HG03342 (cell line): ENCODE measurements at regions not wholly inside any gene's neighbourhood (a gene's known extent, or its start where the extent isn't known, plus 50 kb on each side); places are given as distances from the start of the nearest gene placed in this dataset.
"Not testable (repeated sequence)": the region's sequence is repeated elsewhere in the genome, so short reads cannot be mapped to it uniquely, and the experiment has no call there.

Experiments
- ATAC-seq: cut with Tn5 transposase; IDR thresholded peaks from one replicate; pipeline ENCODE4 v1.9.1; 2021; ENCODE audit warnings: mild to moderate bottlenecking, moderate library complexity; ENCODE audit not compliant: unreplicated experiment

DNA sequence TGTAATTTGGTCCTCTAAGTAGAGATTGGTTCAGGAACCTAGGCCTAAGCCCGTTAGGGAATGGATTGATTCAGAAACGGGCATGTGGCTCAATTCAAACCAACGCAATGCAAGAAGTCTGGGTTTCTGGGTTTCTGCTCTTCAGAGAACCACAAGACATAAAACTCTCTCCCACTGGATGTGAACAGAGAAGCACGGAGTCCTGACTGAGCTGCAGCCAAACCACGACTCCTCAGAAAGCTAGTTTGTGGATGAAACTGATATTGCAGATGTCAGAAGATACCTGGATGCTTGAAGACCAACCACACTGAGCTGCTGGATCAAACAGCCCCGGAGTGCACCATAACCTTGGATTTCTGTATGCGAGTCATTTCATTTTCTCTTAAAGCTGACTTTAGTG lies 50.0 kb downstream of the SOD2 start:
- ATAC-seq: no peak

DNA sequence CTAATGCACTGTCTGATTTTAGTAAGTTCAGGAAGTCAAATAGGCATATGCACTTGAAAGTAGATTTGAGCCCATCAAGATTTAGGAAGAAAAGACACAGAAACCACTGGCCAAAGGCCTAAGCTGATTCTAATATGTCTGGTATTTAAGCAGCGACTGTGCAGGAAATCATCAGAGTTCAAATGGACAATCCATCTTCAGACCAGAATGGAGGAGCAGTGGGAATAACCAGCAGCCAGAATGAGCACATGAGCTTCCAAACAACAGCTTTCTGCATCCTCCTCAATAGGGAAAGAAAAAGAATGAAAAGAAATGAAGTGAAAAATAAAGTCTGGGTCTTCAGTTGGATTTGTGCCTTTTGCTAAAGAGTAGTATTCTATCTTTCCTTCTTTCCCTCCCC lies 50.6 kb downstream of the SOD2 start:
- no peak for ATAC-seq

DNA sequence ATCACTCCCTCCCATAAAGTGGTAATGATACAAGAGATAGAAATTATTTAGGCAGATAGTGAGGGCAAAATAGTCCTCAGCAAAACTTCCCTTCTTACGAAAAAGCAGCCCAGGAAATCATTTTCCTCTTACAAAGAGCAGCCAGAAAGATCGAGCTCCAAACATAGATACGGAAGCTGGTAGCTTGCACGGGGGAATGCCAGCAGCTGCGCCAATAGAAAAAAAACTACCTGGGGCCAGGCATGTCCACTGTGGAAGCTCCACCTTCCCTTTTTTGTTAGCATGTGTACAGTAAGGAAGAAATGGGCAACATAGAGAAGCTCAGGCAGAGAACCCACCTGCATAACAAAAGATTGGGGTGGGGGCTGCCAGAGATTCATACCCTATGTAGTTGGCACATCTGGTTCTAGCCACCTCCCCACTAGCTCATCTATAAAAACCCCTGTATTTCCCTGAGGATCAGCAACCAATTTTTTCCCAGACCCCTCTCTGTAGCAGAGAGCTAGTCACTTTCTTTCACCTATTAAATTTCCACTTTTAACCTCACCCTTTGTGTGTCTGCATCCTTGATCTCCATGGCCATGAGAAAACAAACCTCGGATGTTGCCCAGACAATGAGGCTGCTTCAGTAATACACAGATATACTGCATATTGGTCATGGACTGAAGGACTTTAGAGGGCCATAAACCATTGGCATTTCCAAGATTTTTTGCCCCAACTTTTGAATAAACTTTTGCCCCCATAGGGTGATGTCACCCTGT lies 52.1 kb downstream of the SOD2 start:
- no peak for ATAC-seq

DNA sequence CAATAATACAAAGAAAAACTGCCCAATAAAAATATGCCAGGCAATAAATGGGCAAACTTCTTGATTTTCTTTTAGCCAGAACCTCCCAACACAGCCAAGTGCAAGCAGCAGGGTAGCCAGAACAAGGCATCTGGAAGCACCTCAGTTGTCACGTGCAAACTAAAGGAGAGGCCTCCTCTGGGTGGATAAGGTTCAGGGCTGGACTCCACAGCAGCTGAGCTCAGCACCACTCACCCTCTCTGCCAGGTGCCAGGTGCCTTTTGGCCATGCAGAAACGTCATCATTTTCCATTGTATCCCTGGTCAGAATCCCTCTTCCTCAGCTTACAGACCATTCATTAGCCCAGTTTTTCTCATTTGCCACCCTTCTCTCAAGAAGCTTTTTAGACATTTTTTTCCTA lies 52.7 kb downstream of the SOD2 start:
- ATAC-seq: no peak

DNA sequence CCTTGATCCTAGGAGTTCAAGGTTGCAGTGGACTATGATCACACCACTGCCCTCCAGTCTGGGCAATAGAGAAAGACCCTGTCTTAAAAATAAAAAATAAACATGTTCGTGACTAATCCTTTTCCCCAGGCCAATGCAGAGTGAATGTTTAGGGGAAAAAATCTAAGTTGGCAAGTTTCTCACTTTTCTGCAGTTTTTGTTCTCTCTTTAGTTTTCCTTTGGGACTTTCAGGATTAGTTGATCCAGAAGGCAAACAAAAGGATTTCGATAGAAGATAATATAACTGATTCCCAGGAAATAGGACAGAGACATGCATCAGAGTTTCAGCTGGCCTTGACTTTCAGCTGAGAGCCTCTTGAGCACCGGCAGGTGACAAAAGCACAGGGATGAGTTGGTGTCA lies 53.3 kb downstream of the SOD2 start:
- no peak for ATAC-seq

DNA sequence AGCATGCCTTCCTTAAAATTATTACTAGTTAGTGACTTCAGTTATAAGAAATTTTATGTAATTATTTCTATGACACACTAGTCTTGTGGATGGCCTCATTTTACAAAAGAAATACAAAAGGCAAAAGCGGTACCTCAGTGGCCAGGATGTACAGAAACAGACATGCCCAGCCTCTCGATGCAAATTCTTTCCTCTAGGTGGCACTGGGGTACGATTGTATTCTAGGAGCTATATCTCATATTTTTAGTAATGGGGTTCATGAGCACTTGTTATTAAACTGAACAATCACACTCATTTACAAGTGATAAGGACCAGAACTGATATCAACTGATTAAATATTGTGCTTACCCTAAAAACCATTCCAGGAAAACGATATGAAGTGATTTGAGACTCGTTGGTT lies 59.8 kb downstream of the SOD2 start:
- no peak for ATAC-seq

DNA sequence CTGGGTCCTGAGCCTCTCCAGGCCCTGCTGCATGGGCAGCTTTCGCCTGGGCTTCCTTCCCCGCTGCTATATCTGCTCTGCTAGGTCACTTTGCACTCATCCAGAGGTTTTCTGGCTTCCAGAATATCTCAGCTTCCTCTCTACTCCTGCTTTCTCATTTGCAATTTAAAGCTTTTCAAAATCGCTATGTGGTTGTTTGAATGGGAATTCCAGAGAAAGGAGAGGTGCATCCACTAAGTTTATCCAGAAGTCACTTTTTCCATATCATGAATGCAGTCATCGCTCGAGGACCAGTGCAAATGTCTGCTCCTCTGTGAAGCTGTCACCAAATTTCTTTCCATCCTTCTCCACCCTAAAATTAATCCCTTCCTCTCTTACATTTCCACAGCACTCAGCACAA lies 61.2 kb downstream of the SOD2 start:
- no peak for ATAC-seq

DNA sequence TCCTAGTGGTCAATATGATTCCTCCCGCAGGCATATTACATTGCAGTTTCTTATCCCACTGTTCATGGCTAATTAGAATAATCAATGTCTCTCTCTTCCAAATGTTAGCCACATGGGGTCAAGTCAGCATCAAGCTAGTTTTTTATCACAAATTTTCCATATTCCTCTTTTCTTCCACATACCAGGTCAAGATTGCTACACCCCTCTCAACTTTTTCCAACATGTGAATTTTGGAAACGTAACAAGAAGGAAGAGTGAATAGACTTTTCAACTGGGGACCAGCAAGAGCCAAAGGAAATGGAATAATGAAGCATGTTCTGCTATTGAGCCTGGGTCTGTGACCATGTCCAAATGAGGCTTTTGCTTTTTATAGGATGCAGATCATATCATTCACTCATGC lies 65.1 kb downstream of the SOD2 start:
- no peak for ATAC-seq

DNA sequence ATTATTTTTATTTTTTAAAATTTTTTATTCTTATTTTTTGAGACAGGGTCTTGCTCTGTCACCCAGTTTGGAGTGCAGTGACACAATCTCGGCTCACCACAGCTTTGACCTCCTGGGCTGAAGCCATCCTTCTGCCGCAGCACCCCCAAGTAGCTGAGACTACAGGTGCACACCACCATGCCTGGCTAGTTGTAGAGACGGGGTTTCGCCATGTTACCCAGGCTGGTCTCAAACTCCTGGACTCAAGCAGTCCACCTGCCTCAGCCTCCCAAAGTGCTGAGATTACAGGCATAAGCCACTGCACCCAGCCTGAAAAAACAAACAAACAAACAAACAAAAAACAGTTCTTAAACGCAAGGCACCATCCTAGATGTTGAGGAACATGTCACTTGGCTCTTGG lies 66.5 kb downstream of the SOD2 start:
- ATAC-seq: not testable (repeated sequence)

DNA sequence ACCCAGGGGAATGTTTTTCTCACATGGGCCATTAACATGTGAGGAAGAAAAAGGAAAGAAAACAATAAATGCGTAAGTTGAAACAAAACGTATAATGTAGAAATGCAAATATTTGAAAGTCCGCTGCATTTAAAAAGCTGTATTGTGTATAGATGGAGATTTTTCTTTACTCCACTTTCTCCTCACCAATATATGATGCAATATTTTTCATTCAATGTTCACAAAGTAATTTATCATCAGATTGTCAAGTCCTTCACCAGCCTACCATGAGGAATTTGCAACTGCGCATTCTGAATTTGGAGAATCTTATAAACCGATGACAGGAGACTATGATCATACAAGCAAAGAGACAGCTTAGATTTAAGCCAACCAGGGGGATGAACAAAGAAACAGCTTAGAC lies 69.9 kb downstream of the SOD2 start:
- ATAC-seq: no peak

DNA sequence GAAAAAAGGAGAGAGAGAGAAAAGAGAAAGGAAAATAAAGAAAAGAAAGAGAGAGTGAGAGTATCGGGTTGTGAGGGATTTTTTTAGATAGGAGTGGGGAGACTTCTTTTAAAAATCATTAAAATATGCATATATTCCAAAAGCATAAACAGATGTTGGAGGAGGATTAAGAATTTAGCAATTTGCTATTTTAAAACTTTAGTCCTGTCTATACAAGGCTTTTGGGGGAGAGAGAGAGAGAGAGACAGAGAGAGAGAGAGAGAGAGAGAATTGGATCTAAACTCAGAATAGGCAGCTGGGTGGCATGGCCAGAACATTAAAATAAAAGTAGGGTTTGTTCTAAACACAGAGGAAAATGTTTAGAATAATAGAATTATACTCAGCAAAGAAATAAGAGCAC lies 72.1 kb downstream of the SOD2 start:
- no peak for ATAC-seq

DNA sequence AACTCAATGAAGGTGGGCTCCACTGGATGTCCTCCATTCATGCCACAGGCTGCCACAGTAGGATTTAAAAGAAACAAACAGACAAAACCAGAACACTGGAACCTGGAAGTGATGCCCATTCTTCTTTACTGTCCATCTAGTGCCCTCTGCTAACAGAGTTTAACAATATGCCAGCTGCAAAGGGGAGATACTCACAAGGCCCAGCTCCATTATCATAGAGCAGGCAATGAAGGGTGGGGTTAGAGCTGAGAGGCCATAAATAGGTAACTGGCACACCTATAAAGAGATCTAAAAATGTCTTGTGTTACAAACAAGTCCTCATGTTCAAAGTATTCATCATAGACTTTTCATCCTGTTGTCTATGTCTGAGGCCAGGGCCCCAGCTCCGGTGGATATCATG lies 75.6 kb downstream of the SOD2 start:
- no peak for ATAC-seq

DNA sequence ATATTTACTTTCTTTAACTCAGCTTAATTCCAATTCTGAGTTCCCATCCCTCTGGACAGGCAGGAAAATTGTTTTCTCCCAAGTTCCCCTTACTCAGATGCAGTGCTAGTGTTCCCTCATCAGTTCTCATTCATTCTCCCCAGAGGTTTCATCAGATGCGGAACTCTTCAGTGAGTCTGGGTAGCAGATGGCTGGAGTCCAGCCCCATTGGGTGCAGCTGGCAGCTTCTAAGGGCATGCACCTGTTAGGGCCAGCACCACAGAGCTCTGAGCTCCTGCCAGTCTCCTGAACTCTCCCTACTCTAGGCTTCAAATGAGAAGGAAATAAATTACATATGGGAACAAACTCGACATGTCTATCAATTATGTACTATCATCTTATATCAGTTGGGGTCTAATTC lies 76.6 kb downstream of the SOD2 start:
- ATAC-seq: no peak

DNA sequence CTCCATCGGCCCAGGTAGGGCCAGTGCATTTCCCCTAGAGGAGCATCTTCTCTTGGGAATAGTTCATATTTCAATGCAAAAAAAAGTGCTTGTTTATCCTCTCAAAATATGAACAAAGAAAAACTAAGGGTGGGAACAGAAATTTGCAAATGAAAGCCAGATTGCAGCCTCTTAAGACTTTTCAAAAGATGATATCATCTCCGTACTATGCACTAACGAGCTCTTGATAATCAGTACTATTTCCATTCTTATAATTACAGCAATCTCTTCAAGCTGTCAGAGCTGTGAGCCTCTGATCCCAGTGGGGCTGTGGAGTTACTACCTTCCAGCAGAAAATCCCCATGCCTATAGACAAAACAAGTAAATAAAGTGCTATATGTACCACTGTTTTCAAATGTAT lies 77.1 kb downstream of the SOD2 start:
- no peak for ATAC-seq

DNA sequence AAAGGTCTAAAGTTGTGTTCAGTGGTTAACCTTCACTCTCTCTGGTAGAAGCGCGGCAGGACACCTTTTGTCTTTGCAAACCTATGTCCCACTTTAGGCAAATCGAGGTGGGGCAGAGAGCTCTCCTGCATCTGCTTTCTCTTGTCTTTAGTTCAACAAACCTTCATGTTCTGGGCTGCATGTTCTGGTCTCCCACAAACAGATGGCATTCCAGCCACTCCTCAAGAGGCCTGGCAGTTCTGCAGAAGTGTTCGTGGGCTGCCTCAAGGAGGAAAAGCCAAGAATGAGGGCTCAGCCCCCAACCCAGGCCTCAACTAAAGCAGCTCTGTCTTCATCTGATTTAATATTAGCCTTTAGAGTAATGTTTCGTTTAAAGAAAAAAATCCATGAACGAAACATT lies 82.2 kb downstream of the SOD2 start:
- no peak for ATAC-seq

DNA sequence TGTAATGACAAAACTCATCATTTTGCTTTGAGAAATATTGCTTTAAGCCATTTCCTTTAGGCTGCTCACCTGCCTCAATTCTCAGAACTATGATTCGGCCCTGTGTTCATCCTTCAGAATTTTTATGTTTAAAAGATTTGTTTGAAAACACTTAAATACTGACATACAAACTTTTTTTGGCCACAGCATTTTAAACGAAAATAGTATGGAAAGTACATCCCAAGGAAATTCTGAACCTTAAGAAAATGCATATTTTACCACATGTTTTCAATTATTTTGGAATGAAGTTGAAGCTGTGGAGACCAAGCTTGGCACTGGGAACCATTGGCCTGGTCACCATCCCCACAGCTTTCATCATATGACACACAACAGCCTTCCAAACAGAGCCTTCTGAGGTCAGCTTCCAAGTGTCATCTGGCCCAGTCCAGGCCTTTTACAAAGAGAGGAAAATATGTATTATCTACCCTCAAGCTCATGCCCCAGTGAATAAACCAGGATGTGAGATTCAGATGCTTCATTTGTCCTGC lies 83.3 kb downstream of the SOD2 start:
- ATAC-seq: no peak

DNA sequence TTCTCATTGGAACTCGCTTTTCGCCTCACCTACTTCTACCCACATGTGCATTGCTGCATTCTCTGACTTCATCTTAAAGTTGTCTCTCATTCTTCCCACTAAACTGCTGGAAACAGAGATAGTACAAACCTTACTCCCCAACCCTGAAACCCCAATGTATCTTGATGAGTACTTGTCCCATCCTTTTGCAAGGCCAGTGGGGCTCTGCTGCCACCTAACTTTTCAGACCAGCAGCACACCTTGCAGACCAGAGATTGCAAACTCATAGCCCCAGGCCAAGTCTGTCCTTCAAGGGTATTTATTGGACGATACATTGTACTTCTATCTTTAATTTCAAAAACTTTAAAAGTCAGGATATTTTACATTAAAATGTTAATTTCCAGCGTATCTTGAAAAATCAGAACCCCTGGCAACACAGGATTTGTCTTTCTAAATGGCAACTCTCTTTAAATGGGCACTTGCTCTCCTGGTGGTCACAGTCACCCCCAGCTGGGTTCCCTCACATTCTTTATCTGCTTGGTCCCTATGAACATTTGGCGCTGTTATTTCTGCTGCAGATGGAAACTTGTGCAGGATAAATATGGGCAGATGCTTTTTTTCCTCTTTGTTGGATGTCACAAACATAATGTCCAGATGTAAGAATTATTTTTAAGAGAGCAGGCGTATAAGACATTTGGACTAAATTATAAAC lies 83.9 kb downstream of the SOD2 start:
- ATAC-seq: peak; percentile 51

DNA sequence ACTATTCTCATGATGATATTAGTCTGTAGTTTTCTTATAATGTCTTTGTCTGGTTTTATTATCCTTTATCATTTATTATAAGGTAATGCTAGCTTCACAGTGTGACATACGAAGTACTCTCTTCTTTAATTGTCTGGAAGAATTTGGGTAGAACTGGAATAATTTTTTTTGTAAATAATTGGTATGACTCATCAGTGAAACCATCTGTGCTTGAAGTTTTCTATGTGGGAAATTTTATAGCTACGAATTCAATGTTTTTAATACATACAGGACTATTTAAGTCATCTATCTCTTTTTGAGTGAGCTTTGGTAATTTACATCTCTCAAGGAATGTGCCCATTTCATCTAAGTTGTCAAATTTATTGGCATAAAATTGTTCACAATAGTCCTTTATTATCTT lies 86.3 kb downstream of the SOD2 start:
- no peak for ATAC-seq

DNA sequence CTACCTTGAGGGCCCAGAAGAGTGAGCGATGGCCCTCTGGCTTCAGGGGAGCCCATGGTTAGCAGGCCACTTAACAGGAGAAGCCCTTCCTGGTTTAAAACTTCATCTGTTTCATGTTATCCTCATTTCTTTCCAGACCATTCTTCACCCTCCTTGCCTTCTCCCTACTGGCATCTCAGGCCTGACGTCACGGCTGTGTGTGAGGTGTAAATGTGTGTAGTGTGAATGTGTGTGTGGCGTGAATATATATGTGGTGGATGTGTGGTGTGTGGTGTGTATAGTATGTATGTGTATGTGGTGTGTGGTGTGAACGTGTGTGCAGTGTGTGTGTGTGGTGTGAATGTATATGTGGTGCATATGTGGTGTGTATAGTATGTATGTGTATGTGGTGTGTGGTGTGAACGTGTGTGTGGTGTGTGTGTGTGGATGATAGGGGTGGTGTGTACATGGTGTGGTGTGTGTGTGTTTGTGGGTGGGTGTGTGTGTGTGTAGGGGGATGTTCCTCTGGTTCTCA lies 88.5 kb downstream of the SOD2 start:
- ATAC-seq: no peak

DNA sequence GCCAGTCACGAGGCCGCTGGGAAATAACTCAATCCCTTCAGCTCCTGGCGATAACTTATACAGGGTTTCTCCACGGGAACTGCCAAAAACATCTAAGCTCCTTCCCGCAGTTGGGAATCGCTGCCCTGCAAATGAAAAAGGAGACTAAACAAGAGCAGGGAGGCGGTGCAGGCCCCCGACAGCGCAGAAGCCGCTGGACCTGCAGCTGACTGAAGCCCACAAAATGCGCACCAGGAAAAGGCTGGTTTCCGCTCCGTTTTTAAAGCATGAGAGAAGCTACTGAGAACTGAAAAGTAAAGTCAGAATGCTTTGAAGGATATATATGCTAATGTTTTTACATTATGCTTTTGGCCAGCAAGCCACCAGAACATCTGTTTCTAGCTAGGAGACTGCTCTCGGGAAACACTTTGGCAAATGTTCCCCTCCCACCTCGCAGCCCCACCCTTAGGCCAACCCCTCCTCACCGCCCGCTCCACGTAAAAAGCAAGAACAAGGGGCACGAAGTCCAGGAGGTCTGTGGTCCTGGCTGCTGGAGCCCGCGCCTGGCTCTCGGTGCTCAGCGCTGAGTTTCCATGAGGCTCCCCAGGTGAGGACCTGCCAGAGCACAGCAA lies 90.5 kb downstream of the SOD2 start:
- no peak for ATAC-seq

DNA sequence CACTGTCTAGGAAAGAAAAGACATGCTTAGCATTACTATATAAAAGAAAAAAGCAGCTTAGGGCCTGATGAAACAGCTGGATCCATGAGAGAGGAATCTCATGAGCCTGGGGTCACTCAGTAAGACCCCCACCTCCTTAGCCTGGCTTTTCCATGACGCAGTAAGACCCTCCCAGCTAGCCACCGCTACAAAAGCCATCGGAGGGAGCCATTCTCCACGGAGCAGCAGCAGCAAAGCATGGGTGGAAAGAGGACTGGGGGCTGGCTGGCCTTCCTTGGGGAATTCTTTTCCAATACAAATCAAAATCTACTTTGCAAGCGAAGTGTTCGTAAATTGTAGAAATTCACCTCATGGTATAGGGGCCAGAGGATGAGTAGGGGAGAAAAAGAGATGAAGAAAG lies 91.8 kb downstream of the SOD2 start:
- ATAC-seq: no peak

DNA sequence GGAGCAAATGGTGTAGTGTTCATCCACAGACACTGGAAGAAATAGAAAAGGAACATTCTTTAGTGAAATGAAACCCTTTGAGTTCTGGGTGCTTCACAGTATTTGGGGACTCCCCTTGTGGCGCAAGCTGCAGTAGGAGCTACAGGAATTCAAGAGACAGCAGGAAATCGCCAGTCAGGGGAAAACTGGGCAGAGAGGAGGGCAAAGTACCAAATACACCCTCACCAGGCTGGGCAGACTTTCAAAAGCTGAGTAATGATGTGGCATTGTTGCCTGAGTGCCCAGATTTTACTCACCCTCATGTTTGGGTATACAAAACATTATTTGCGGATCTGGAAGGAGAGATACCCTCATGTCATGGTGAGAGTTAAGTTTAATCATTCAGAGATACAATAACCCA lies 97.9 kb downstream of the SOD2 start:
- no peak for ATAC-seq
